ENCODE measurements at regions not wholly inside any gene's neighbourhood (a gene's known extent, or its start where the extent isn't known, plus 50 kb on each side); places are given as distances from the start of the nearest gene placed in this dataset.

DNA sequence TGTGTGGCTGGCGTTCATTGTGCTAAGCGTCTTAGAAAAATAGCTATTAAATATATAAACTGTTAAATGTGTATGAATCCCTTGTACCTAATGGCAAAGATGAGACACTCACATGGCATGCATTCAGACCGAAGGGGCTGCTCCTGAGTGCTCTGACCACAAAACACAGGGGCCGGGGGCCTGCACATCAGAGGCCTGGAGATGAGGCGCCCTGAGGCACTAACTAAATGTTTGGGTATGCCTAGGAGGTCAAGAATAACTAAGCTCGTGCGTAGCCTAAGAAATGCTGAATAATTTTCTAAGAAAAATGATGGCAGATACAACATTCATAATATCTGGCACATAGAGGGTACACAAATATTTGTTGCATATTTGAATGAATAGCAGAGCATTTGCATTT, 92.5 kb downstream of the PSMB1 start:
- H3K4me1 Mint-ChIP-seq = peaks cover 9% of the 10 kb centered on the region
- Histone ChIP-seq H3K79me2 (ENCODE audit: insufficient read depth, low read length) (no peaks in the 10 kb centered on the region), H4K20me1 (ENCODE audit: insufficient read depth, low read length) (no peaks in the 10 kb centered on the region), H3K27me3 (ENCODE audit: control insufficient read depth in 2 of 2, insufficient read depth in 2 of 2, low read length in 2 of 2) (no peaks in the 10 kb centered on the region), H3K9me3 (replicated peaks in 1 of 2; ENCODE audit: control insufficient read depth in 1 of 2, insufficient read depth in 1 of 2, low read length in 2 of 2) (peaks cover 8 to 11% of the 10 kb centered on the region in 2 donors), H3K4me1 (ENCODE audit: control insufficient read depth in 1 of 2, insufficient read depth in 2 of 2, low read length in 2 of 2) (peaks cover 10 to 11% of the 10 kb centered on the region in 2 donors), H3K27ac (ENCODE audit: low read depth in 1 of 2, low read length in 2 of 2) (no peak overlapping the region), H3K4me3 (replicated peaks in 1 of 3; ENCODE audit: low read depth in 2 of 3, low read length in 3 of 3) (no peak overlapping the region), H3K4me2 (replicated peaks; ENCODE audit: extremely low read depth, low read length, poor library complexity, severe bottlenecking) (no peak overlapping the region), H3K9ac (ENCODE audit: insufficient read depth, low read length, poor library complexity, severe bottlenecking) (peak overlapping the region; percentile 43), H3K36me3 (replicated peaks in 1 of 2; ENCODE audit: control insufficient read depth in 1 of 2, insufficient read depth in 2 of 2, low read length in 2 of 2) (no peaks in the 10 kb centered on the region), H2AFZ (ENCODE audit: insufficient read depth, low read depth, low read length, poor library complexity, severe bottlenecking) (no peak overlapping the region)
- TF ChIP-seq, protein P1, sequence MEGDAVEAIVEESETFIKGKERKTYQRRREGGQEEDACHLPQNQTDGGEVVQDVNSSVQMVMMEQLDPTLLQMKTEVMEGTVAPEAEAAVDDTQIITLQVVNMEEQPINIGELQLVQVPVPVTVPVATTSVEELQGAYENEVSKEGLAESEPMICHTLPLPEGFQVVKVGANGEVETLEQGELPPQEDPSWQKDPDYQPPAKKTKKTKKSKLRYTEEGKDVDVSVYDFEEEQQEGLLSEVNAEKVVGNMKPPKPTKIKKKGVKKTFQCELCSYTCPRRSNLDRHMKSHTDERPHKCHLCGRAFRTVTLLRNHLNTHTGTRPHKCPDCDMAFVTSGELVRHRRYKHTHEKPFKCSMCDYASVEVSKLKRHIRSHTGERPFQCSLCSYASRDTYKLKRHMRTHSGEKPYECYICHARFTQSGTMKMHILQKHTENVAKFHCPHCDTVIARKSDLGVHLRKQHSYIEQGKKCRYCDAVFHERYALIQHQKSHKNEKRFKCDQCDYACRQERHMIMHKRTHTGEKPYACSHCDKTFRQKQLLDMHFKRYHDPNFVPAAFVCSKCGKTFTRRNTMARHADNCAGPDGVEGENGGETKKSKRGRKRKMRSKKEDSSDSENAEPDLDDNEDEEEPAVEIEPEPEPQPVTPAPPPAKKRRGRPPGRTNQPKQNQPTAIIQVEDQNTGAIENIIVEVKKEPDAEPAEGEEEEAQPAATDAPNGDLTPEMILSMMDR (IDR thresholded peaks at IDR 0.05) = no peak
- no peak overlapping the region for H3K27ac Mint-ChIP-seq
- H3K9me3 Mint-ChIP-seq = peaks cover 0 to 7% (median 2%) of the 10 kb centered on the region in 7 donors
- H3K27me3 Mint-ChIP-seq (ENCODE audit: low read depth in 3 of 3) = peaks cover 0 to 2% (median 1%) of the 10 kb centered on the region in 3 donors
- no peaks in the 10 kb centered on the region for H3K36me3 Mint-ChIP-seq
- DNase-seq = no peak
- no peak overlapping the region for H3K4me3 Mint-ChIP-seq
- 90% methylated on average over 2 of the region's 7 CpGs for WGBS (ENCODE audit: insufficient coverage)
- intact Hi-C loops (cut with micrococcal nuclease) = no loop called here

- peak overlapping the region; percentile 54 for H2AFZ ChIP-seq (ENCODE audit: insufficient read depth, low read depth, low read length, poor library complexity, severe bottlenecking)
- no peaks in the 10 kb centered on the region for H3K79me2 ChIP-seq (ENCODE audit: insufficient read depth, low read length)
- Mint-ChIP-seq H3K27ac (peak overlapping the region in 4 of 7 donors; percentile 63 to 80 (median 69)), H3K36me3 (no peaks in the 10 kb centered on the region), H3K9me3 (peaks cover 0 to 3% (median 1%) of the 10 kb centered on the region in 7 donors), H3K4me3 (peak overlapping the region; percentile 78 to 98), H3K4me1 (peaks cover 9% of the 10 kb centered on the region), H3K27me3 (ENCODE audit: low read depth in 3 of 3) (peaks cover 0 to 3% (median 0%) of the 10 kb centered on the region in 3 donors)
- H3K9ac ChIP-seq (ENCODE audit: insufficient read depth, low read length, poor library complexity, severe bottlenecking) = peak overlapping the region; percentile 43
- TF ChIP-seq, protein P1 (IDR thresholded peaks at IDR 0.05) = no peak
- H3K4me1 ChIP-seq (ENCODE audit: control insufficient read depth in 1 of 2, insufficient read depth in 2 of 2, low read length in 2 of 2) = peaks cover 10 to 11% of the 10 kb centered on the region in 2 donors
- no peaks in the 10 kb centered on the region for H3K27me3 ChIP-seq (ENCODE audit: control insufficient read depth in 2 of 2, insufficient read depth in 2 of 2, low read length in 2 of 2)
- H3K4me3 ChIP-seq (replicated peaks in 1 of 3; ENCODE audit: low read depth in 2 of 3, low read length in 3 of 3) = peak overlapping the region; percentile 17 to 70 (median 22)
- H3K36me3 ChIP-seq (replicated peaks in 1 of 2; ENCODE audit: control insufficient read depth in 1 of 2, insufficient read depth in 2 of 2, low read length in 2 of 2) = no peaks in the 10 kb centered on the region
- peak overlapping the region; percentile 68 for H3K4me2 ChIP-seq (replicated peaks; ENCODE audit: extremely low read depth, low read length, poor library complexity, severe bottlenecking)
- H3K27ac ChIP-seq (ENCODE audit: low read depth in 1 of 2, low read length in 2 of 2) = peak overlapping the region in 1 of 2 donors; percentile 40
- peak; percentile 34 to 81 (median 39) for DNase-seq
- no peaks in the 10 kb centered on the region for H4K20me1 ChIP-seq (ENCODE audit: insufficient read depth, low read length)
- 7% methylated on average over 6 of the region's 6 CpGs for WGBS (ENCODE audit: insufficient coverage)
- intact Hi-C loops (cut with micrococcal nuclease) = no loop called here
- no peaks in the 10 kb centered on the region for H3K9me3 ChIP-seq (replicated peaks in 1 of 2; ENCODE audit: control insufficient read depth in 1 of 2, insufficient read depth in 1 of 2, low read length in 2 of 2)
These were observed 93.7 kb downstream of the PSMB1 start for GRCh38 chr6:170459451-170459850.

All from CD14-positive monocyte (primary cell).